Stomach smooth muscle (tissue), 2 donors: ENCODE measurements at regions not wholly inside any gene's neighbourhood (a gene's known extent, or its start where the extent isn't known, plus 50 kb on each side); places are given as distances from the start of the nearest gene placed in this dataset.

Source experiments
- H3K27ac ChIP-seq: one replicate; pipeline ENCODE4 v1.7.0; 2013; ENCODE audit warnings: mild to moderate bottlenecking, low read length, inconsistent platforms
- H3K27me3 ChIP-seq, 2 donors: one replicate each; pipeline ENCODE4 v1.7.0; 2013; ENCODE audit warnings: low read length in 2 of 2; ENCODE audit not compliant: insufficient read depth in 2 of 2, control insufficient read depth in 1 of 2
- H3K36me3 ChIP-seq, 2 donors: one replicate each; pipeline ENCODE4 v1.7.0; 2013; ENCODE audit warnings: low read length in 2 of 2; ENCODE audit not compliant: control insufficient read depth in 2 of 2, insufficient read depth in 2 of 2
- H3K4me1 ChIP-seq: one replicate; pipeline ENCODE4 v1.7.0; 2013; ENCODE audit warnings: low read length; ENCODE audit not compliant: control insufficient read depth, insufficient read depth
- H3K4me3 ChIP-seq, 2 donors: one replicate each; pipeline ENCODE4 v1.7.0; 2013; ENCODE audit warnings: low read length in 2 of 2
- H3K9ac ChIP-seq, 2 donors: one replicate each; pipeline ENCODE4 v1.7.0; 2013; ENCODE audit warnings: low read length in 2 of 2, mild to moderate bottlenecking in 1 of 2
- H3K9me3 ChIP-seq, 2 donors: one replicate each; pipeline ENCODE4 v1.7.0; 2013; ENCODE audit warnings: low read length in 2 of 2; ENCODE audit not compliant: control insufficient read depth in 2 of 2
- donor health status: healthy.
- donor health status: Pancreatic carcinoma.

DNA sequence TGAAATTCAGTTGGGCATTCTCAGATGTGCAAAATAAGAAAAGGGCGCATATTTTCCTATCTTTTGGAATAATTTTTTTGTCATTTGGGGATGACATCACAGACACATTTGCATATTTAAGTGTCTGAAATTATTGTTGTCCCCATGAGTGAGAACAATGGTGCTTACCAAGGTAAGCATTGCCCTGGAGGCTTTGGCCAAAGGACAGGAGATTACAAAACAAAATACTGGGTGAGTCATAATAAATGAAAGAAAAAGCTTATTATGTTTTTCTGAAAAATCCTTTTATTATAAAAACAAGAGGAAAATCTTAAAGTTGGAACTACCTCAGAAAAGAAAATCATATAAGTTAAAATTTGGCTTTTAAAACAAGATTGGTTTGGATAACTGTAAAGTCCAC, 254.9 kb downstream of the BTG1 start:
- Histone ChIP-seq H3K9ac (no peak overlapping the region), H3K4me1 (no peaks in the 10 kb centered on the region), H3K36me3 (no peaks in the 10 kb centered on the region), H3K4me3 (no peak overlapping the region), H3K9me3 (no peaks in the 10 kb centered on the region), H3K27ac (no peak overlapping the region), H3K27me3 (no peaks in the 10 kb centered on the region)

DNA sequence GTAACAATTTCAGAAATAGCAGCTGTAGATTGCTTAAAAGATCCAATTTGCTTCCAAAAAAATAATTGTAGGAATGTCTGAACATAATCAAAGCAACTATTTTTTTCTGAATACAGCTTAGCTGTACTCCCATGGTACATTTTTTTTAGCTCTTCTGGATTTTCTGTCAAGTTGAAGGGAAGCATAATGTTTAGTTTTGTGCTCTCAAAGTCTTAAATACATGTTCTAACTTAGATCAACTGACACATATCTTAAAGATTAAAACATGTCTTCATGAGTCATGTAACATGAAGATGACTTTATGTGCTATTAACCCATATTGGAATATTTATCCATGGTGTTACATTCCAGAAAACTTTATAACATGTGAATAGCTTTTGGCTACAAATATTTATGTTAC, 255.7 kb downstream of the BTG1 start:
- H3K4me1 ChIP-seq, result no peaks in the 10 kb centered on the region
- no peaks in the 10 kb centered on the region for H3K36me3 ChIP-seq
- H3K27me3 ChIP-seq, result no peaks in the 10 kb centered on the region
- H3K9ac ChIP-seq, result no peak overlapping the region
- H3K9me3 ChIP-seq, result no peaks in the 10 kb centered on the region
- H3K4me3 ChIP-seq, result no peak overlapping the region
- H3K27ac ChIP-seq, result no peak overlapping the region

DNA sequence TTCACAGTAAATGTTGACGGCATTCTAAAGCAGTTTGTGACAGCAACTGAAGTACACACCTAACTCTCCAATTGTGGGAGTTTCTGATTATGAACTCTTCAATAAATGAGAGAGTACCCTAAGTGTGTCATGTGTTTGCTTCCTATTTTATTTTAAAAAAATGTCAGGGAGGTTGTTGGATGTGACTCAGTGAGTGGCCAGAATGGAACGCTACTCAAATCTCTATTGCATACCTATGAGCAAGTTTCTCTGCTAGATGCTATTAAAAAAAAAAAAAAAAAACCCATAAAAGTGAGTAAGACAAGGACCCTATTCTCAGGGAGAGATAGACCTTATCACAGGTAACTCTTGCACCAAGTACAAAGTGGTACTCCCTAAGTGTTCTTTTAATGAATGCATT, 256.6 kb downstream of the BTG1 start:
- Histone ChIP-seq H3K36me3 (no peaks in the 10 kb centered on the region), H3K9me3 (no peaks in the 10 kb centered on the region), H3K27me3 (no peaks in the 10 kb centered on the region), H3K9ac (no peak overlapping the region), H3K4me3 (no peak overlapping the region), H3K27ac (no peak overlapping the region), H3K4me1 (no peaks in the 10 kb centered on the region)

DNA sequence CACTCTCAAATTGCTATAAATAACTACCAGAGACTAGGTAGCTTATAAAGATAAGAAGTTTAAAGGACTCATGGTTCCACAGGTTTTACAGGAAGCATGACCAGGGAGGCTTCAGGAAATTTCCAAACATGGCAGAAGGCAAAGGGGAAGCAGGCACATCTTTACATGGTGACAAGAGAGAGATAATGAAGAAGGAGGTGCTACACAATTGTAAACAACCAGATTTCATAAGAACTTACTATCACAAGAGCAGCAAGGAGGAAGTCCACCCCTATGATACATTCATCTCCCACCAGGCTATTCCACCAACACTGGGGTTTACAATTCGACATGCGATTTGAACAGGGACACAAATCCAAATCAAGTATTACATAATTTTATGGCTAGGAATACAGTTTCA, 257.7 kb downstream of the BTG1 start:
- Histone ChIP-seq H3K27ac (no peak overlapping the region), H3K9ac (no peak overlapping the region), H3K9me3 (no peaks in the 10 kb centered on the region), H3K36me3 (no peaks in the 10 kb centered on the region), H3K27me3 (no peaks in the 10 kb centered on the region), H3K4me3 (no peak overlapping the region), H3K4me1 (no peaks in the 10 kb centered on the region)

DNA sequence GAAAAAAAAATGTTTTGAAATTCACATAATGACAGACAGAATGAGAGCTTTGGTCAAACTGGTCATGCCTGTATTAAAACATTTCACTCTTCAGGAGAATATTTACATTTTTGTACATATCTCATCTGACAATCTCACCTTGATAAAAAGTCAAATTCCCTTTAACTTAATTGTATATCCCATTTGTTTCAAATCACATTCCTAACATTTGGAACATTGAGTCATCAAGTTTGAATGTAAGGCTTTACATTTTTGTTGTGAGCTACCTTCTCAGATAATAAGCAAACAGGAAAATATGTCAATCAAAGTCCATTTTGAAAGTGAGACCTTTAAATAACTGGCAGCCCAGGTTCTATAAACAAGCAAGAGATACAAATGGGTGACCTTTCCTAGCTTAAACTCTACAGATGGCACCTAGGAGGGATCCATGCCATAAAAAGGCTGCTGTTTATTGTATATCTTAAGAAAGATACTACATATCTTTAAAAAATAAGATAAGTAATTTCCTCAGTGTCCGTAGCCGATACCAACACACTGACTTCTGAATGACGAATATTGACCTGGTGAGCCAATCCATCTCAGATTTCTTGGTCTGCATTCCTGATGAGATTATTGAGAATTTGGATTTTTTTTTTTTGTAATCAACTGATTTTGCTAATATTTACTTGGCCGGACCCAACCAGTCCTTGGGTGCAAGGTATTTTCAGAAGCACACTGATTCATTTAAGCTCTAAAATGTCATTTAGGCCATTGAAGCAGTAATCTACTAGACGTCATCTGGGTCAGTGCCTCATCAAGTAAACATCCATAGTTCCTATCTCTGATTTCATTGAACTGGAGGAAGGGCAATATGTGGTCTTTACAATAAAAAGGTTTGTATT, 259.6 kb downstream of the BTG1 start:
- Histone ChIP-seq H3K27ac (no peak overlapping the region), H3K4me1 (no peaks in the 10 kb centered on the region), H3K9ac (no peak overlapping the region), H3K9me3 (no peaks in the 10 kb centered on the region), H3K36me3 (no peaks in the 10 kb centered on the region), H3K4me3 (no peak overlapping the region), H3K27me3 (no peaks in the 10 kb centered on the region)

DNA sequence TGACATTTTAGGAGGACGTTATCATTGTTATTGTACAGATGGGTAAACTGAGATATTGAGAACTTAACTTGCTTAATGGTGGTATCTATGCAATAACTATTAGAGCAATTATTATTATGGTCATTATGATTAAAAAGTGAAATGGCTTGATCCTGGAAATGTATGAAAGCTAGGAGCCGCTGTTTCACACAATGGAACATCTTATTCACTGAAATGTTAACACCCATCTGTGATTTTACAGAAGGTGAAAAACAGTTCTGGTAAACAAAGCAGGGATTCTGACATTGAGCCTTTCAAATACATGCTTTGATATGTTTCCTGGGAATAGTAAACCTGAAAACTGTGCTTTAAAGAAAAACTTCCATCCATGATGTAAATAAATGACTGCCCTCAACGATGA, 261.4 kb downstream of the BTG1 start:
- Histone ChIP-seq H3K27me3 (no peaks in the 10 kb centered on the region), H3K27ac (no peak overlapping the region), H3K36me3 (no peaks in the 10 kb centered on the region), H3K9ac (no peak overlapping the region), H3K4me1 (no peaks in the 10 kb centered on the region), H3K4me3 (no peak overlapping the region), H3K9me3 (no peaks in the 10 kb centered on the region)

DNA sequence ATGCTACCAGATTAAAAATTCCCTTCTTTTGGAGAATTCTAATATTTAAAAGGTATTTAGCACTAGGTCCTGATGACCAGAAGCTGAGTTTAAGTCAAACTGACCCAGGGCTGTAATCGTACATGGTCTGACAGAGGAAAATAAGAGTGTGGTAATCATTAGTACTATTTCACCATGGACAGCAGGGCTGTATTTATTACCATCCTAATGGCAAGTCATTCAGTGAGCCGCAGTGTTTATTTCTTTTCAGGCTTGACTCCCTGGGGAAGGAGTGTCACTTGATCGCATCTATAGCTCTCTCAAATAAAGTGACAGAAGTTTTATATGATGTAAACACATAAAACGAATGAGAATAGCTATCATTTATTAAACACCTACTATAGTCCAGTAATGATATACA, 261.8 kb downstream of the BTG1 start:
- Histone ChIP-seq H3K36me3 (no peaks in the 10 kb centered on the region), H3K4me1 (no peaks in the 10 kb centered on the region), H3K27me3 (no peaks in the 10 kb centered on the region), H3K9ac (no peak overlapping the region), H3K4me3 (no peak overlapping the region), H3K9me3 (no peaks in the 10 kb centered on the region), H3K27ac (no peak overlapping the region)

DNA sequence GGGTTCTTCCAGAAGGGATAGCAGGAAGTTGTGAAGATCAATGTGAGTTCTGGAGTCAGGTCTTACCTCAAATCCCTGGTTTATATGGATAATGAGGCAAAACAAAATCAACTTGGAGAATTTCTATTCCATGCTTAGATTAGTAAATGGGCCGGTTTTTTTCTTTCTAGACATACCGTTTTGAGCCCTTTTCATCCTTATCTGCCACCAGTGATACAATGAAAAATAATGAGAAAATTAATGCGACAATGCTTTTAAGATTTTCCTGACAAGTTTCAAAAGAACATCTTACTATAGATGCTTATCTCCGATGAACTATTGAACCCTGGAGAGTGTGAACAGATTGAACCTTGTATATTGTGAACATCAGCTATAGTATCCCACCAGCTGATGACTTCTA, 262.7 kb downstream of the BTG1 start:
- Histone ChIP-seq H3K4me1 (no peaks in the 10 kb centered on the region), H3K9me3 (no peaks in the 10 kb centered on the region)

DNA sequence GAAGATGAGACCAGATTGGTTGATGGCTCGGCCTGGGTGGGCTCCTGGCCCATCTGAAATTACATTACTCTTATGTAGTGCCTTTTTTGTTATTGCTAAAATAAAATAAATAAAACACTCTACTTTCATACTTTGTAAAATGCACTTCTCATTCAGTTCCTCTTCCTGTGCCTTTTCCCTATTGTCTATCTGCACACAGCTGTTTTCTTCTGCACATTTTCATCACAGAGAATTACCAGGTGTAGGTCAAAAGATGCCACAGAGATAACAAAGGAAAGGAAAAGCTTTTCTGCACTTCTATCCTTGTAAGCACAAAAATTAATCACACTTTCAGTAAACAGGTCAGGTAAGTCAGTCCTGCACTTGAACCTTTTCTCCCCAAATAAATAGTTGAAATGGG, 265.1 kb downstream of the BTG1 start:
- Histone ChIP-seq H3K27ac (no peak overlapping the region), H3K4me3 (no peak overlapping the region), H3K4me1 (no peaks in the 10 kb centered on the region), H3K27me3 (no peaks in the 10 kb centered on the region), H3K36me3 (no peaks in the 10 kb centered on the region), H3K9me3 (no peaks in the 10 kb centered on the region), H3K9ac (no peak overlapping the region)

More for the DNA sequence above, 262.7 kb downstream of the BTG1 start:
- no peak overlapping the region for H3K9ac ChIP-seq
- H3K4me3 ChIP-seq, result no peak overlapping the region
- no peaks in the 10 kb centered on the region for H3K27me3 ChIP-seq
- no peak overlapping the region for H3K27ac ChIP-seq
- H3K36me3 ChIP-seq, result no peaks in the 10 kb centered on the region

DNA sequence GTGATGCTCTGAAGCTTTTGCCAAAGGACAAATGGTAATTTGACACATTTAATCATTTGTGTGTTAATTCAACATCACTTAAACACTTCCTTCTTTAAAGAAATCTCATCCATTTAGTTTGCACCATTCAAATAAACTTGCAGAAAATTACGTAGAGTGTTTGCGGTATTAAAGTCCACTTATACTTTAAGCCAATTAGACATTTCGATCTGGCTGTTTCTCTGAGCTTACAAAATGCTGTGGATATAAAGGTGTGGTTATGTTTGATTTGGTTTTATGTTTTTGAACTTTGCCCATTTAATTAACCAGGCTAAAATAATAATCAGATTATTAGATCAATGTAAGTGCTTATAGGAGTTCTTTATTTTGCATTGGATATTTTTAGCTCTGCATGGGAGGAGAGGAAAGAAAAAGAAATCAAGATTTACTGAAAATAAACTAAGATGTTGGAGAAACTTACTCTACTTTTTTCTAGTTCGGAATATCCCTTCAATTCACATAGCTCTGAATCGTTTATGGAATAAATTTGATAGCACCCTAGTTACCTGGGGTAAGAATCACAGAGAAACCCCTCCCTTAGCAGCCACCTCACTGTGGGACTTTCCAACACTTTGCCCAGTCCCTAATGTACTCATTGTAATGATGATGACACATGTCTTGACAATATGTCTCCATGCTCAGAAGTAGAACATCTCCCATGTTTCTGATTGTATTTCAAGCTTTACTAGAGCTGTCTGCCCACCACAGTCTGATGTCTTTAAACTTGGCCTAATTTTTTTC, 268.0 kb downstream of the BTG1 start:
- Histone ChIP-seq H3K27me3 (no peaks in the 10 kb centered on the region), H3K27ac (no peak overlapping the region), H3K9ac (no peak overlapping the region), H3K4me3 (no peak overlapping the region), H3K9me3 (no peaks in the 10 kb centered on the region), H3K4me1 (no peaks in the 10 kb centered on the region), H3K36me3 (no peaks in the 10 kb centered on the region)

DNA sequence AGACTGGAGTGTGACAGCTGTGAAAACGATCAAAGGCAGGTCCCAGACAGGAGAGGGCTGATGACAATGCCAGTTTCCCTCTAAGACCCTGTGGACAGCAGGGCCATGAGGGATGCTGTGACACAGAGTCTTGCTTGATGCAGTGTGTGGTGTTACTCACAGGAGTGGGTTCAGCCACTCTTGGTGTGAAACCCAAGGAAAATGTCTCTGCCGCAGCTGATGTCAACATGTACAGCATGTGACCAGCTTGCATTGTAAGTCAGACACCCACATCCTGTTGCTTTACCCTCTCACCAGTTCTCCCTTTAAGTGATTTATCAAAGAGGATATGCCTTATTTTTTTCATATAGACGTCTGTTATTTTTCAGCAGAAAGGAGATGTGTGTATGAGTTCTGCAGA, 268.6 kb downstream of the BTG1 start:
- no peak overlapping the region for H3K27ac ChIP-seq
- H3K4me1 ChIP-seq, result no peaks in the 10 kb centered on the region
- no peak overlapping the region for H3K9ac ChIP-seq
- H3K36me3 ChIP-seq, result no peaks in the 10 kb centered on the region
- no peak overlapping the region for H3K4me3 ChIP-seq
- H3K9me3 ChIP-seq, result no peaks in the 10 kb centered on the region
- no peaks in the 10 kb centered on the region for H3K27me3 ChIP-seq
